Lung (tissue), 11 donors: ENCODE measurements at regions not wholly inside any gene's neighbourhood (a gene's known extent, or its start where the extent isn't known, plus 50 kb on each side); places are given as distances from the start of the nearest gene placed in this dataset.

Source experiments
- ATAC-seq: fragments of 200-7000 bp; cut with Tn5 transposase; one replicate; pipeline ENCODE4 v1.9.1; 2020; ENCODE audit warnings: moderate number of reproducible peaks; ENCODE audit not compliant: insufficient read depth, low FRiP score
- DNase-seq, 3 donors: peaks; one replicate each; pipeline ENCODE4 v3.0.0-alpha.2; 2013 to 2017
- H3K27ac ChIP-seq, 2 donors: one replicate each; pipeline ENCODE4 v1.5.1; 2013; ENCODE audit warnings: mild to moderate bottlenecking in 2 of 2, moderate library complexity in 2 of 2, control low read depth in 1 of 2, inconsistent platforms in 1 of 2, low read depth in 1 of 2, low read length in 1 of 2
- H3K27me3 ChIP-seq, 3 donors: one replicate each; pipeline ENCODE4 v1.5.1; 2013; ENCODE audit warnings: low read length in 2 of 3; ENCODE audit not compliant: control insufficient read depth in 3 of 3, insufficient read depth in 3 of 3
- H3K36me3 ChIP-seq, 4 donors: one replicate each; pipeline ENCODE4 v1.5.1; 2013; ENCODE audit warnings: low read length in 4 of 4, mild to moderate bottlenecking in 1 of 4, moderate library complexity in 1 of 4; ENCODE audit not compliant: control insufficient read depth in 4 of 4, insufficient read depth in 4 of 4
- H3K4me1 ChIP-seq, 5 donors: one replicate each; pipeline ENCODE4 v1.5.1; 2013; ENCODE audit warnings: low read length in 5 of 5, mild to moderate bottlenecking in 2 of 5, moderate library complexity in 1 of 5; ENCODE audit not compliant: control insufficient read depth in 5 of 5, insufficient read depth in 5 of 5
- H3K4me3 ChIP-seq: one replicate; pipeline ENCODE4 v1.5.1; 2013; ENCODE audit warnings: mild to moderate bottlenecking, control low read depth, moderate library complexity
- H3K9ac ChIP-seq, 2 donors: one replicate each; pipeline ENCODE4 v1.5.1; 2013; ENCODE audit warnings: low read length in 2 of 2, control low read depth in 1 of 2; ENCODE audit not compliant: insufficient read depth in 1 of 2
- H3K9me3 ChIP-seq, 4 donors: one replicate each; pipeline ENCODE4 v1.5.1; 2013; ENCODE audit warnings: low read length in 3 of 4, mild to moderate bottlenecking in 1 of 4, moderate library complexity in 1 of 4; ENCODE audit not compliant: control insufficient read depth in 4 of 4, insufficient read depth in 3 of 4
- WGBS, 2 donors: extraction: QIAGEN DNeasy Blood & Tissue Kit; methylation state at CpG; one replicate each; pipeline ENCODE4 v1.1.7; 2013; 5-methylcytosine and 5-hydroxymethylcytosine counted together
- TF ChIP-seq, protein P1 (sequence below): IDR thresholded peaks from 2 replicates; pipeline ENCODE4 v1.5.1; 2012; ENCODE audit warnings: mild to moderate bottlenecking; ENCODE audit errors: control extremely low read depth, extremely low read depth
- donor health status: control.
- donor health status: control.
- donor health status: Bipolar disorder and iron deficiency.
- donor health status: healthy.
- donor health status: DM: yes; HTN: yes; CAD: no.

DNA sequence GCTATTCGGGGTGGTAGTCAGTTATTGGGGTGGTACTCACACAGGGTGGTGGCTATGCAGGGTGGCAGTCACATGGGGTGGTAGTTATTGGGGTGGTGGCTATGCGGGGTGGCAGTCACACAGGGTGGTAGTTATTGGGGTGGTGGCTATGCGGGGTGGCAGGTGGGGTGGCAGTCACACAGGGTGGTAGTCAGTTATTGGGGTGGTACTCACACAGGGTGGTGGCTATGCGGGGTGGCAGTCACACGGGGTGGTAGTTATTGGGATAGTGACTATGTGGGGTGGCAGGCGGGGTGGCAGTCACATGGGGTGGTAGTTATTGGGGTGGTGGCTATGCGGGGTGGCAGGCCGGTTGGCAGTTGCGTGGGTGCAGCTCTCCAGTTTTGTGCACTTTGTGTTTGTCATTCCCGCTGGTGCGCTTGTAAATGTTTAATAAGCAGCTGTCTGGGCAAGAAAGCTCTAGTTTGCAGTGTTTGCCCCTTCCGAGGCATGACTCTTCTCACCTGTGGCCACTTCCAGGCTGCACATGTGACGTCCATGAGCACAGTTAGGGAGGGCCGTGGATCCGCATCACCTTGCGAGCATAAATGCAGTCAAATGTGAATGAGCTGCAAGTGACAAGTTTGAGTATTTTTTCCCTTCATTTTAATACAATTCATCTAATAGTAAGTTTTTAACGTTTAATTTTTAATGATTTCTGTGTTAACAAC is 219.0 kb upstream of the CST7 start:
- WGBS, 2 donors: 87 to 92% methylated on average over 15 to 17 of the region's 17 CpGs
- Histone ChIP-seq H3K27ac (no peak overlapping the region), H3K4me3 (no peak overlapping the region), H3K27me3 (peaks cover 0 to 18% (median 5%) of the 10 kb centered on the region in 3 donors), H3K36me3 (no peaks in the 10 kb centered on the region), H3K9ac (no peak overlapping the region), H3K4me1 (no peaks in the 10 kb centered on the region), H3K9me3 (peaks cover 0 to 7% (median 0%) of the 10 kb centered on the region in 4 donors)
- ATAC-seq (no peak), DNase-seq (no peak)
- TF ChIP-seq, protein P1, sequence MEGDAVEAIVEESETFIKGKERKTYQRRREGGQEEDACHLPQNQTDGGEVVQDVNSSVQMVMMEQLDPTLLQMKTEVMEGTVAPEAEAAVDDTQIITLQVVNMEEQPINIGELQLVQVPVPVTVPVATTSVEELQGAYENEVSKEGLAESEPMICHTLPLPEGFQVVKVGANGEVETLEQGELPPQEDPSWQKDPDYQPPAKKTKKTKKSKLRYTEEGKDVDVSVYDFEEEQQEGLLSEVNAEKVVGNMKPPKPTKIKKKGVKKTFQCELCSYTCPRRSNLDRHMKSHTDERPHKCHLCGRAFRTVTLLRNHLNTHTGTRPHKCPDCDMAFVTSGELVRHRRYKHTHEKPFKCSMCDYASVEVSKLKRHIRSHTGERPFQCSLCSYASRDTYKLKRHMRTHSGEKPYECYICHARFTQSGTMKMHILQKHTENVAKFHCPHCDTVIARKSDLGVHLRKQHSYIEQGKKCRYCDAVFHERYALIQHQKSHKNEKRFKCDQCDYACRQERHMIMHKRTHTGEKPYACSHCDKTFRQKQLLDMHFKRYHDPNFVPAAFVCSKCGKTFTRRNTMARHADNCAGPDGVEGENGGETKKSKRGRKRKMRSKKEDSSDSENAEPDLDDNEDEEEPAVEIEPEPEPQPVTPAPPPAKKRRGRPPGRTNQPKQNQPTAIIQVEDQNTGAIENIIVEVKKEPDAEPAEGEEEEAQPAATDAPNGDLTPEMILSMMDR: no peak

DNA sequence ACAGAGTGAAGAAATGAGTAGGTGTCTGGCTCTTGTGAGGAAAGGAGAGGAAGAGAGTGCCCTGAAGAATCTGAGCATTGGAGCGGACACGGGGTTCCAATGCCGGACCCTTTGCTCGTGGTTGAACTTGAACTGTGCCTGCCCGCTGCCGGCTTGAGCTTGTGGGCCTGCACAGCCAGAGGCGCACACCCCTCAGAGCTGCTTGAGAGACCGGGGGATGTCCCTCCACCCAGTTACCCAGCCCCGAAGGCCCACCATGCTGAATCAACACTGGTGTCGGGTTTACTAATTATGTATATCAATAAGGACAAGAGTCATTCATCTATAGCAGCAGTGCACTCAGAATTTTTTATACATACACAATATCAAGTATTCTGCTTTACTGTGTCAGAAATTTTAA is 218.3 kb upstream of the CST7 start:
- 91 to 95% methylated on average over 10 of the region's 10 CpGs for WGBS, 2 donors
- Histone ChIP-seq H3K27ac (no peak overlapping the region), H3K9me3 (peaks cover 0 to 7% (median 0%) of the 10 kb centered on the region in 4 donors), H3K4me1 (no peaks in the 10 kb centered on the region), H3K36me3 (no peaks in the 10 kb centered on the region), H3K9ac (no peak overlapping the region), H3K27me3 (peaks cover 0 to 19% (median 5%) of the 10 kb centered on the region in 3 donors), H3K4me3 (no peak overlapping the region)
- ATAC-seq (no peak), DNase-seq (no peak)
- TF ChIP-seq, protein P1: no peak

DNA sequence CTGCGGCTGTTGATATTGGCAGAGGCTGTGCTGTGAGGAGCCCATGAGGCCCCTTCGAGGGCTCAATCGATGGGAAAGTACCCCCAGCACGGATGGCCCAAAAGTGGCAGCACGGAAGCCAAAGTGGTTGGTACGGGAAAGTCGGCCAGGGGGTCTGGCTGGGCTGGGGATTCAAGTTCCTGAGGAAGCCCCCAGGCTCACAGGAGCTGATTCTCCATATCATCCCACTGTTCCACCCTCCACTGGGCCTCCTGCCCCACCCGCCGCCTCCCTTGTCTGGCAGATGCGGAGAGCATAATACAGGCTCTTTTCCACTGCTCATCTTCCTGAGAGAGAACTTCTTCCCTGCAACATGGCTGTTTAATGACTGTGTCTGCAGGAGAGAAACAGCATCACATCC is 217.8 kb upstream of the CST7 start:
- H3K36me3 ChIP-seq: no peaks in the 10 kb centered on the region
- H3K9me3 ChIP-seq: peaks cover 0 to 7% (median 0%) of the 10 kb centered on the region in 4 donors
- 88 to 90% methylated on average over 10 of the region's 10 CpGs for WGBS, 2 donors
- H3K27me3 ChIP-seq: peaks cover 0 to 23% (median 5%) of the 10 kb centered on the region in 3 donors
- ATAC-seq (no peak), DNase-seq (no peak)
- no peak overlapping the region for H3K4me3 ChIP-seq
- no peak overlapping the region for H3K9ac ChIP-seq
- H3K4me1 ChIP-seq: peaks cover 0 to 6% (median 0%) of the 10 kb centered on the region in 5 donors
- no peak overlapping the region for H3K27ac ChIP-seq
- TF ChIP-seq, protein P1: no peak
